K562 (cell line): ENCODE measurements at regions not wholly inside any gene's neighbourhood (a gene's known extent, or its start where the extent isn't known, plus 50 kb on each side); places are given as distances from the start of the nearest gene placed in this dataset.

Source experiments
- CEBPZ ChIP-seq: fragments of 150-350 bp; IDR thresholded peaks from 2 replicates; pipeline ENCODE4 v1.6.1; 2014; ENCODE audit warnings: low read depth, mild to moderate bottlenecking, low read length, borderline replicate concordance
- CTCF ChIP-seq, 3 experiments: IDR thresholded peaks in 2 of 3; conservative IDR thresholded peaks in 1 of 3; 2 replicates each; pipeline ENCODE4 v1.5.1; 2011 to 2012; ENCODE audit warnings: low read length in 3 of 3, mild to moderate bottlenecking in 3 of 3, control low read depth in 2 of 3, improper control_type of control experiment in 1 of 3, inconsistent platforms in 1 of 3, low read depth in 1 of 3, mixed read lengths in 1 of 3, moderate library complexity in 1 of 3; ENCODE audit not compliant: insufficient read depth in 2 of 3
- FOSL1 ChIP-seq: fragments of 200-800 bp; sonication (Bioruptor generic); conservative IDR thresholded peaks from 2 replicates; pipeline ENCODE4 v1.6.1; 2016; ENCODE audit warnings: missing genetic modification characterization, missing compliant biosample characterization
- MAFF ChIP-seq: IDR thresholded peaks from 2 replicates; pipeline ENCODE4 v1.6.1; 2012; ENCODE audit warnings: low read length, improper control_type of control experiment
- SAFB ChIP-seq: fragments of 200-400 bp; formaldehyde crosslinking; IDR thresholded peaks from 2 replicates; pipeline ENCODE4 v1.6.1; 2017; ENCODE audit warnings: low read depth, low read length, borderline replicate concordance
- ZNF184 ChIP-seq: sonication (generic); formaldehyde crosslinking; IDR thresholded peaks from 2 replicates; pipeline ENCODE4 v1.5.0; 2020; ENCODE audit warnings: missing genetic modification reagents
- ZNF707 ChIP-seq: fragments of 250-450 bp; sonication (Bioruptor Pico); conservative IDR thresholded peaks from 2 replicates; pipeline ENCODE4 v1.8.0; 2022; ENCODE audit warnings: inconsistent platforms, mild to moderate bottlenecking, moderate library complexity
- TF ChIP-seq, protein P1 (sequence below): fragments of 450-650 bp; conservative IDR thresholded peaks from 2 replicates; pipeline ENCODE4 v1.6.1; 2016; ENCODE audit warnings: missing genetic modification characterization, low read depth, mild to moderate bottlenecking, missing compliant biosample characterization, moderate library complexity
- TF ChIP-seq, protein P2 (sequence below): fragments of 250-450 bp; sonication (Bioruptor Pico); IDR thresholded peaks from 2 replicates; pipeline ENCODE4 v1.8.0; 2022; ENCODE audit warnings: inconsistent platforms, mild to moderate bottlenecking, moderate library complexity, borderline replicate concordance
- TF ChIP-seq, protein P3 (sequence below): sonication (generic); formaldehyde crosslinking; IDR thresholded peaks from 2 replicates; pipeline ENCODE4 v1.8.1; 2023; ENCODE audit warnings: mild to moderate bottlenecking, missing genetic modification reagents

GRCh38 chr3:124142389-124142970 lies 150.6 kb upstream of the ROPN1 start (continued):
- TF ChIP-seq CEBPZ, result no peak
- no peak for TF ChIP-seq ZNF184 (CRISPR knock-in tag)
- no peak for TF ChIP-seq FOSL1 (tag)
- TF ChIP-seq, protein P1, sequence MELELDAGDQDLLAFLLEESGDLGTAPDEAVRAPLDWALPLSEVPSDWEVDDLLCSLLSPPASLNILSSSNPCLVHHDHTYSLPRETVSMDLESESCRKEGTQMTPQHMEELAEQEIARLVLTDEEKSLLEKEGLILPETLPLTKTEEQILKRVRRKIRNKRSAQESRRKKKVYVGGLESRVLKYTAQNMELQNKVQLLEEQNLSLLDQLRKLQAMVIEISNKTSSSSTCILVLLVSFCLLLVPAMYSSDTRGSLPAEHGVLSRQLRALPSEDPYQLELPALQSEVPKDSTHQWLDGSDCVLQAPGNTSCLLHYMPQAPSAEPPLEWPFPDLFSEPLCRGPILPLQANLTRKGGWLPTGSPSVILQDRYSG (tag), result no peak
- TF ChIP-seq MAFF, result no peak
- TF ChIP-seq CTCF (IDR thresholded peaks at IDR 0.05 in 2 of 3, conservative IDR thresholded peaks at IDR 0.05 in 1 of 3; ENCODE audit: insufficient read depth in 2 of 3, low read depth in 1 of 3, low read length in 3 of 3), result no peak
- no peak for TF ChIP-seq ZNF707 (CRISPR knock-in tag)
- no peak for TF ChIP-seq SAFB
- TF ChIP-seq, protein P2, sequence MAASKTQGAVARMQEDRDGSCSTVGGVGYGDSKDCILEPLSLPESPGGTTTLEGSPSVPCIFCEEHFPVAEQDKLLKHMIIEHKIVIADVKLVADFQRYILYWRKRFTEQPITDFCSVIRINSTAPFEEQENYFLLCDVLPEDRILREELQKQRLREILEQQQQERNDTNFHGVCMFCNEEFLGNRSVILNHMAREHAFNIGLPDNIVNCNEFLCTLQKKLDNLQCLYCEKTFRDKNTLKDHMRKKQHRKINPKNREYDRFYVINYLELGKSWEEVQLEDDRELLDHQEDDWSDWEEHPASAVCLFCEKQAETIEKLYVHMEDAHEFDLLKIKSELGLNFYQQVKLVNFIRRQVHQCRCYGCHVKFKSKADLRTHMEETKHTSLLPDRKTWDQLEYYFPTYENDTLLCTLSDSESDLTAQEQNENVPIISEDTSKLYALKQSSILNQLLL (CRISPR knock-in tag), result no peak
- TF ChIP-seq, protein P3, sequence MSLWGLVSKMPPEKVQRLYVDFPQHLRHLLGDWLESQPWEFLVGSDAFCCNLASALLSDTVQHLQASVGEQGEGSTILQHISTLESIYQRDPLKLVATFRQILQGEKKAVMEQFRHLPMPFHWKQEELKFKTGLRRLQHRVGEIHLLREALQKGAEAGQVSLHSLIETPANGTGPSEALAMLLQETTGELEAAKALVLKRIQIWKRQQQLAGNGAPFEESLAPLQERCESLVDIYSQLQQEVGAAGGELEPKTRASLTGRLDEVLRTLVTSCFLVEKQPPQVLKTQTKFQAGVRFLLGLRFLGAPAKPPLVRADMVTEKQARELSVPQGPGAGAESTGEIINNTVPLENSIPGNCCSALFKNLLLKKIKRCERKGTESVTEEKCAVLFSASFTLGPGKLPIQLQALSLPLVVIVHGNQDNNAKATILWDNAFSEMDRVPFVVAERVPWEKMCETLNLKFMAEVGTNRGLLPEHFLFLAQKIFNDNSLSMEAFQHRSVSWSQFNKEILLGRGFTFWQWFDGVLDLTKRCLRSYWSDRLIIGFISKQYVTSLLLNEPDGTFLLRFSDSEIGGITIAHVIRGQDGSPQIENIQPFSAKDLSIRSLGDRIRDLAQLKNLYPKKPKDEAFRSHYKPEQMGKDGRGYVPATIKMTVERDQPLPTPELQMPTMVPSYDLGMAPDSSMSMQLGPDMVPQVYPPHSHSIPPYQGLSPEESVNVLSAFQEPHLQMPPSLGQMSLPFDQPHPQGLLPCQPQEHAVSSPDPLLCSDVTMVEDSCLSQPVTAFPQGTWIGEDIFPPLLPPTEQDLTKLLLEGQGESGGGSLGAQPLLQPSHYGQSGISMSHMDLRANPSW (CRISPR knock-in tag), result no peak
